ENCODE measurements at regions not wholly inside any gene's neighbourhood (a gene's known extent, or its start where the extent isn't known, plus 50 kb on each side); places are given as distances from the start of the nearest gene placed in this dataset.

GRCh38 chr2:6148882-6149281 is 456.7 kb downstream of the SOX11 start:
- Histone ChIP-seq H3K27me3 (ENCODE audit: control insufficient read depth, insufficient read depth, low read length) (no peaks in the 10 kb centered on the region), H3K4me3 (ENCODE audit: low read depth in 2 of 2, low read length in 2 of 2) (no peak overlapping the region), H3K27ac (ENCODE audit: low read length) (no peak overlapping the region), H3K36me3 (ENCODE audit: control insufficient read depth, insufficient read depth, low read length) (no peaks in the 10 kb centered on the region), H3K4me1 (ENCODE audit: control insufficient read depth, insufficient read depth, low read length) (no peaks in the 10 kb centered on the region), H3K9me3 (ENCODE audit: control insufficient read depth, insufficient read depth, low read depth, low read length) (peaks cover 4% of the 10 kb centered on the region; the same call in 1 of the 2 replicates)
- intact Hi-C loops (cut with micrococcal nuclease; ENCODE audit: unreplicated experiment) (no loop called here), in situ Hi-C loops (cut with HindIII; ENCODE audit: low pct_unique_long_range_greater_than_20kb, low sequenced_read_pairs) (no loop called here)
- DNase-seq (ENCODE audit: low read depth, low spot score) (no peak), ATAC-seq (no peak)
- ChIA-PET POLR2A (no interaction called here), CTCF (no interaction called here)
- TF ChIP-seq TCF7L2 (IDR thresholded peaks at IDR 0.05; ENCODE audit: low read depth, low read length) (no peak), REST (IDR thresholded peaks at IDR 0.05; ENCODE audit: insufficient read depth in 1 of 2, low read depth in 2 of 2, low read length in 1 of 2) (no peak), CTCF (IDR thresholded peaks at IDR 0.05) (no peak), SIN3A (IDR thresholded peaks at IDR 0.05; ENCODE audit: borderline replicate concordance, insufficient read depth, low read depth, low read length) (no peak), POLR2AphosphoS5 (IDR thresholded peaks at IDR 0.05; ENCODE audit: low read depth, low read length) (no peak)
- no TSS peak for BruUV-seq (replicated peaks)

GRCh38 chr2:6159606-6160005 is 467.4 kb downstream of the SOX11 start:
- ATAC-seq (no peak), DNase-seq (ENCODE audit: low read depth, low spot score) (no peak)
- CTCF ChIA-PET, result no interaction called here
- Histone ChIP-seq H3K36me3 (ENCODE audit: control insufficient read depth, insufficient read depth, low read length) (no peaks in the 10 kb centered on the region), H3K4me3 (ENCODE audit: low read depth in 2 of 2, low read length in 2 of 2) (no peak overlapping the region), H3K4me1 (ENCODE audit: control insufficient read depth, insufficient read depth, low read length) (no peaks in the 10 kb centered on the region), H3K9me3 (ENCODE audit: control insufficient read depth, insufficient read depth, low read depth, low read length) (no peaks in the 10 kb centered on the region), H3K27me3 (ENCODE audit: control insufficient read depth, insufficient read depth, low read length) (no peaks in the 10 kb centered on the region), H3K27ac (ENCODE audit: low read length) (no peak overlapping the region)
- no TSS peak for BruUV-seq (replicated peaks)
- POLR2A ChIA-PET, result no interaction called here
- in situ Hi-C loops (cut with HindIII; ENCODE audit: low pct_unique_long_range_greater_than_20kb, low sequenced_read_pairs), result no loop called here
- no peak for TF ChIP-seq SIN3A (IDR thresholded peaks at IDR 0.05; ENCODE audit: borderline replicate concordance, insufficient read depth, low read depth, low read length)
- TF ChIP-seq CTCF (IDR thresholded peaks at IDR 0.05), result no peak
- TF ChIP-seq POLR2AphosphoS5 (IDR thresholded peaks at IDR 0.05; ENCODE audit: low read depth, low read length), result no peak
- TF ChIP-seq REST (IDR thresholded peaks at IDR 0.05; ENCODE audit: insufficient read depth in 1 of 2, low read depth in 2 of 2, low read length in 1 of 2), result no peak
- TF ChIP-seq TCF7L2 (IDR thresholded peaks at IDR 0.05; ENCODE audit: low read depth, low read length), result no peak
- intact Hi-C loops (cut with micrococcal nuclease; ENCODE audit: unreplicated experiment), result no loop called here
